DMS79 treated with DMSO at 0.1 percent for 48 hours (cell line): ENCODE measurements at regions not wholly inside any gene's neighbourhood (a gene's known extent, or its start where the extent isn't known, plus 50 kb on each side); places are given as distances from the start of the nearest gene placed in this dataset.

Source experiments
- DNase-seq: peaks from one replicate; lab custom pipeline; 2025; lab: John Stamatoyannopoulos, UW

GRCh38 chr20:57970856-57971255 is 257.6 kb downstream of the ANKRD60 start:
- no peak for DNase-seq

DNA sequence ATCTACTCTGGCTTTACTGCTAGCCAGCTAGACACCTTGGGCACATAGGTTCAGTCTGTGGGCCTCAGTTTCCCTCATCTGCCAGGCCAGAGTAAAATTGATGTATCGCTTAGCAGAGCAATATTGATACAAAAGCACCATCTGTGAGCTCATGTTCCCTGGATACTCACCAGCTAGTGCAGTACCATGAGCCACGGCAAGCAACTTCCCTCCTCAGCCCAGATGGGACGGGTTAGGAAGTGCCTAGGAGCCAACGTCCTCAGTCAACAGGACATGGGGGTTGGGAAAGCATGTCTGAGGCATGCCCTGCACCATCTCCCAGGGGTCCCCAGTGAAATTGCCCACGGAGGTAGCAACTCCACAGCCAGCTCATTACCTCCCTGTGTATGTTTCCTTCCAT is 258.3 kb downstream of the ANKRD60 start:
- DNase-seq: no peak

DNA sequence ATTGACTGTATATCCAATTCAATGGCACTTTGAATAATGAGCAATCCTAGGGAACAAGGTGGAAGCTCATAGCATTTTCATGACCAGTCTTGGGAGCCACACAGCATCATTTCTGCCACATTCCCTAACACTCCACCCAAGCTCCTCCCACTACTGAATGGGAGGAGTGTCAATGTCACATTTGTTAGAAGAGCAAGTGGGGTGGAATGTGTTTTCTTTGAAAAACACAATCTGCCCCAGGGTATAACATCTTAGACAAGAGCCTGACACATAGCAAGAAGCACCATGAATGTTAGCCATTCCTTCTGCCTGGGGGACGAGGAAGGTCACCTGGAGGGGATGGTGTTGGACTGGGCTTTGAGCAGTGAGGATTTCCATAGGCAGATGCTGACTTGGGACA is 258.3 kb upstream of the PMEPA1 start:
- no peak for DNase-seq

DNA sequence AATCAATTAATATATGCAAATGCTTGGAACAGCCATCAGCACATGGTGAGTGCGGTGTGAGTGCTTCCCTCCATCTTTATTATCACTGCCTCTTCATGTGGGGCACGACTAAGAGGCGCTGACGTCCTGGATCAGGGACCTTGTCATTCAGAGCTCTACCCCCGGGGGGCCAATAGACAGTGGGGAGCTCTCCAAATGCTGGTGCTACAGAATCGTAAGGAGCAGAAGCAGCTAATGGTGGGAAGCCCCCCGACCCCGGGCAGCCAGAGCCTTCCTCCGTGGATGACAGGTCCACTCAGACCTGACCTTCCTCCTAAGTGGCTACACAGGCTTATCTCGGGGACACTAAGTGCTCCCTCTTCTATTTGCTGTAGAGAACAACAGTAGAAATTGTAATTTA is 257.5 kb upstream of the PMEPA1 start:
- DNase-seq: no peak

DNA sequence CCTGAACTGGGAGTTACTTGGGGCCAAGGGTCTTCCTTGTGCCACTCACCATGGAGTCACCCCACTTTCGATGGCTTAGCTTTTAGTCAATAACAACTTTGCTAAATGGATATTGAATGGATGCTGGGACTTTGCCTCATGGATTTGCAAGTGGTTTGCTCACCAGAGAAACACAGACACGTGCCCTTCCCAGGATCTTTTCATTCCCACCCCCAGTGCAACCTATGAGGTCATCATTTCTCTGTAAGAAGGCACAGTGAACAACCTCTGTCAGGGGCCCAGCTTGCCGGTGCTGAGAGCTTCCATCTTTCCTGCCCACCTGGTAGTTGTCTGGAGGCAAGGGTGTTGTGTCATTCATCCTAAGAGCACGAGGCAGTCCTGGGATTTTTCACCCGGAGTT is 256.8 kb upstream of the PMEPA1 start:
- DNase-seq: no peak

- no peak for DNase-seq
Observed at GRCh38 chr20:57965441-57965840, 255.6 kb upstream of the PMEPA1 start.

GRCh38 chr20:57964011-57964862 is 254.4 kb upstream of the PMEPA1 start:
- DNase-seq: no peak

- DNase-seq: no peak
Observed at GRCh38 chr20:57960803-57961575, 251.2 kb upstream of the PMEPA1 start.

GRCh38 chr20:57959589-57959988 is 249.8 kb upstream of the PMEPA1 start:
- no peak for DNase-seq

DNA sequence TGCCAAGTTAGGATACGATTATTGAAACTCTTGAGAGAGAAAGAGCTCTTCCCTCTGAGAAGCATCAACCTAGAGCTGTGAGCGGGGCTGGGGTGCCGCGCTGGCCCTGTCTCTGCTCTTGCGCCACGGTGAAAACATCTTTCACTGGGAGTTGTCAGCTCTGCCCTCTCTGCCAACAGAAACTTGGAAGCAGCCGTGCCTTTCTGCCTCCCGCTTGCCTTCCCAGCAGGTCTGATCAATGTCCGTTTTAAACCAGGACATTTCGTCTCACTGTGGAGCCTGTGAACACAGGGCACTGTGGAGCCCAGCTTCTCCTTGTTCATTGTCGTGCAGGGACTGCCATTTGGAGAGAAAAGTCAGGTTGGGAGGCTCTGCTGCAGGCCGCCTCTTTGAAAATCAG is 249.2 kb upstream of the PMEPA1 start:
- no peak for DNase-seq

DNA sequence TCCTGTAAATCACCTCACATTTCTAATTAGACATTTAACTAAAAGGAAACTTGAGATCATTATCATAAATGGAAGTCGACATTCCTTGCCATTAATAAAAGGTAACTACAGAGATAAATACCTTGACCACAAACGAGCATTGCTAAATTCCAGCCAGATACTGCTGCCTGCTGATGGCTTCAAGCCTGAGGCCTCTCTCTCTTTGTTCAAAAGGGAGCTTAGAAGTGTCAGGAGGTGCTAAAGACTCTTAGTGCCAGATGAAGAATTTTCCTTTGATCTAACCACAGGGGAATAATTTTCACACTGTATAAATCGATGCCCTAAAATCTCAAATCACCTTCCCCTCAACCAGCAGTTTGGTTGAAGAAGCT is 248.2 kb upstream of the PMEPA1 start:
- DNase-seq: no peak

DNA sequence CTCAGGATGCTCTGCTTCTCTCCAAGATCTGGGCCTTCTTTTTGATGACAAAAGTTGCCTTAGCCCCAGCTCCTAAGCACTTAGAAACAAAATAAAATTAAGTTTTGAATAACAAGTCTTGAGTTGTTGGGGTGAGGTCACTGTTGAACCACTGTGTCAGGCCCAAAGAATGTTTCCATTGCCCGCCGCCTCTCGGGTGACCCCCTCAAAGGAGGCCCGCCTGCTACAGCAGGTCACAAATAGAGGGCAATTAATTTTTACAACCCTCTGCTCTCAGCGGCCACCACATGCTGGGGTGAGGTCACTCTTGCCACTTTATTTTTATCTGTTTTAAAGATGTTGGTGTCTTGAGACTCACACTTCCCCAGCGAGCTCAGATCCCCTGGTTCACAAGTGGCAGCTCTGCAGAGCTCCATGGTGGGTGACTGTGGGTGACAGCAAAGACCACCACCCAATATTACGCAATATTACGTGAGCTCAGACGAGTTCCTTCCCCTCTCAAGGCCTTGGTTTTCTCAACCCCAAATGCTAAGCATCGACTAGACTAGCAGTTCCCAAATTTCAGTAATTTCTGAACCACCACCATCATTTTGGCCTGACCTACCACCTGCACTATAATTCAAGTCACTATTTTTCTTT is 247.7 kb upstream of the PMEPA1 start:
- no peak for DNase-seq

DNA sequence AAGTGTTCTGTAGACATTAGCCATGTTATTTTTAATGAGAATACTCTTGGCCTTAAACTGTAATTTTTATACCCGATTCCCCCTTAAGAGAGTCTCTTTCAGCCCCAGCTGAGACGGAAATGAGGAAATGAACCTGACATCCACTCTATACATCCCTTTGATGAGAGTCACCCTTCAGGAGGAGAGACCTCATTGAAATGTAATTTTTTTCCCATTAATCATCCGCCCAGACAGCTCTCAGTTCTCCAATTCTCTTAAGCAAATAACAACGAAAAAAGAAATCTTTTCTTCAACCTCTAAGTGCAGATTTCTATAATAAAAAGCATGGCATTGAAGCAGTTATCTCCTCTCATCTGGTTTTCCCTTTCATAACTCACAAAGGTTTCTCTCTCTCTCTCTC is 243.8 kb upstream of the PMEPA1 start:
- DNase-seq: no peak

DNA sequence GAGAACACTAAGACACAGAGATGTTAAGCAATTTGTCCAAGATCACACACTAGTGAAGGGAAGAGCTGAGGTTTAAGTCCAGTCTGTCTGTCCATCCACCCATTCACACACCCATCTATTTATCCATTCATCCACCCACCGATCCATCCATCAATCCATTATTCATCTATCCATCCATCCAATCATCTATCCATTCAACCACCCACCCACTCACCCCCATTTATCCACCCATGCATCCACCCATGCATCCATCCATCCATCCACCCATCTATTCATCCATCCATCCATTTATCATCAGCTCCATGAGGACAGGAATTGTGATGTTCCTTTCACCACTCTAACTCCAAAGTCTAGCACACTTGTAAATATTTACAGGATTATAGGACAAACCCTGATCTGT is 242.3 kb upstream of the PMEPA1 start:
- no peak for DNase-seq

- DNase-seq: no peak
Observed at GRCh38 chr20:57951549-57951948, 241.7 kb upstream of the PMEPA1 start.

DNA sequence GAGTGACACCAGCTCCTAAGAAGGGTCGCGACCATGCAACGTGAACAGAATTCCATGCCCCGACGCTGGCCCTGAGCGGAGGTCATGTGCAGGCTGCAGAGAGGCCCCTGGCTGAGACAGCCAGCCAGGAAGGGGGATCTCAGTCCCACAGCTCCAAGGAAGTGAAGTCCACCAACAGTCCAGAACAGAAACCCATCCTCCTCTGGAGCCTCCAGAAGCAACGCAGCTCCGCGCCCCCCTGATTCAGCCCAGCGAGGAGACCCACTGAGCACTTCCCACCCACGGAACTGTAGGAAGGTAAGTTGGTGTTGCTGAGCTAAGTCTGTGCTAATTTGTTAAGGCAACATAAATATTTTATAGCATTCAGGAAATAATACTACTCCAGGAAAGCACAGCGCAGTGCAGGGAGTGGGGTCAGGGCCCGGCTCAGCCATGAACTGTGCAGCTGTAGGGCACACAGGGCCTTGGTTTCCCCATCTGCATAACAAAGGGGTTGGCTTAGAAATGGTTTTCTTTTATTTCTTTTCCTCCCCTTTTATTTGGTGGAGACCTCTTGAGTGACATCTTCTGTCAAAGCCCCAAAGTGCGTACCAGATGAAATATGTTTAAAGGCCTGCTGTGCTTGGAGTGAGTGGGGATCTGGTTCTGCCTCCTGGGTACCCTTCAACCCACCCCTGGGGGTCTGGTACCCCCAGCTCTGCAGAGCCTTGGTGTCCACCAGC is 241.1 kb upstream of the PMEPA1 start:
- no peak for DNase-seq

DNA sequence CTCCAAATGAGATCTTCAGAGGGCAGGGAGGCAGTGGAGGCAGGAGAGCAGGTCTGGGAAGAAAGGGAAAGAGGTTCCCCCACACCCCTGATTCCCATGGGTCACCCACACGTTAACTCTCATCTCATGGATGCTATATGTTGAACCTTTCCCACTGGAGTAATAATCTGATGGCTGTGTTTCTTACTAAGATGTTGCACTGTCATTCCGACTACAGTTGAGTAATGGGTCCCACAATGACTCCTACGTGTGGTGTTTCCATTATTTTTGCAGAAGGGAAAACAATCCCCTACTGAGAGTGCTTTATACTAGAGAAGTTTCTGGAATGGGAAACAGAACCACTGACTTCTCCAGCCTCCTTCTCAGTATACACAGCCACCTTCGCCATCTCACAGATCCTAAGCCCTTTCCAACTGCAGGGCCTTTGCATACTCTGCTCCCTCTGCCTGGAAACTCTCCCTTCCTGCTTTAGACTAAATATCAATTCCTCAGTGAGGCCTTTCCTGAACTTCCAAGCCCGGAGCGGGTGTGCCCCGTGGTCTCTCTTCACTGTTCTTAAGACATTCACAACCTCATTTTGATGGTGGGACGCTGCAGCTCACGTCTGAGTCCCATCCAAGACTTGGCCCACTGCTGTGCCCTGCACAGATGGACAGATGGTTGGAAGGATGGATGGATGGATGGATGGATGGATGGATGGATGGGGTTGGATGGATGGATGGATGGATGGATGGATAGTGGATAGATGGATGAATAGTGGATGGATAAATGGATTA is 238.6 kb upstream of the PMEPA1 start:
- no peak for DNase-seq

- no peak for DNase-seq
Observed at GRCh38 chr20:57947421-57948179, 237.8 kb upstream of the PMEPA1 start.

DNA sequence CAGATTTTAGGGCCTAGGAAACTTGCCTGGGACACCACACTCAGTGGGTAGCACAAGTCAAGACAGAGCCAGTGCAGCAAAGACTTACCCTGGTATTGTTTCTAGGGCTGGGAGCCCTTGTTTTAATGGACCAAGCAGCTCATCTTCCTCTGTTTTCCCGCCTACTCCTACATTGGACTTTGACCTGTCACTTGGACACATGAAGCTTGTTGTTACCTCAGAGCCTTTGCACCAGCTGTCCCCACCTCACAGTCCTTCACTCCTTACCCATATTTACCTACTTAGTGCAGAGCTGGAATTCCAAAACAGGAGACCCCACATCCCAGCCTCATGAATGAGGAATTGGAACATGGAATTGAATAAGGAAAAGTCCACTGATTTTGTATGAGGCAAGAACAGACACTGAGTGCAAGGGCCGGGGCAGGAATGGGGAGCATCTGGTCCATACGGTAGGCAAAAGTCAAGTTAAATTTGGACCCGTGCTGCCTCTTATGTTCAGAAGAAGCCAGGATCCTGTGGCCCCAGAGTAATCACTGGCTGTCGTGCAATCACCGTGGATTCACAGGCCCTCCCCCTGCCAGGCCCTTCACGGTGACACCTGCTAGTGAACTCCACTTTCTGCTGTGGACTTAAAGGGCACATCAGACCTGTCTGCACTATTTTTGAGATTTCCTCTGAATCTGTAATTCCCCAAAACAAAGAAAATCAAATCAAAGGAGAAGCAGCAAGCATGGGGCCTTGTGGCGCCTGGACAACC is 236.9 kb upstream of the PMEPA1 start:
- no peak for DNase-seq

DNA sequence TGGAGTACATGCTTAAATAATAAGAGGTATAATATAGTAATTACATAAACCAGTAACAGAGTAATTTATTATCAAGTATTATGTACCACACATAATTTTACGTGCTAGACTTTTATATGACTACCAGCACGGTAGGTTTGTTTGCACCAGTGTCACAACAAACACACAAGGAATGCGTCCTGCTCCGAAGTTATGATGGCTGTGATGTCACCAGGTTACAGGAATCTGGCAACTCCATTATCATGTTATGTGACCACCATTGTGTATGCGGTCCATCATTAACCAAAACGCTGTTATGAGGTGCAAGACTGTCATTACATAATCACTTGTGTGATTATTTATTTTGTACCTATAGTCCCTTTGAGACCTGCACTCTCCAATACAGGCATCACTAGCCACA is 235.2 kb upstream of the PMEPA1 start:
- no peak for DNase-seq
